ENCODE measurements at regions not wholly inside any gene's neighbourhood (a gene's known extent, or its start where the extent isn't known, plus 50 kb on each side); places are given as distances from the start of the nearest gene placed in this dataset.

DNA sequence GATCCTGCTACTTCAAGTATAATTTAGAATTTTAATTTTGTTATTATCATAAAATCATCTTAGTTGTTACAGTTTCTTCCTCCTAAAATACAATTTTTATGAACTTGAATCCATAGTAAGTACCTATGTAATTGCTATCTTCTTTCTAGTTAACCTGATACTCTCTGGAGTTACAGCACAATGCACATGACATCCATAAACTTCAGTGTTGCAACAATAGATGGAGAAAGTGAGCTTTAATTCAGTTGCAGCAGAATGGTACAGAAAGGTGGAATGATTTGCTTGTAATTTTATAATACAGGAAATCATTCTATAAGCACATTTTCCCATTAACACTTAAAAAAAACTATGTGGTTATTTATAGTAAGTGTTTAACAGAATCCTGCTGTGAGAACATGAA is 372.0 kb downstream of the CDH9 start:
- Histone ChIP-seq H3K9me3 (ENCODE audit: control insufficient read depth, insufficient read depth, low read length) (peaks cover 13% of the 10 kb centered on the region), H3K4me3 (ENCODE audit: low read length) (no peak overlapping the region), H3K4me1 (ENCODE audit: control insufficient read depth, insufficient read depth, low read length) (no peaks in the 10 kb centered on the region), H3K27ac (ENCODE audit: low read length) (no peak overlapping the region), H3K36me3 (ENCODE audit: control insufficient read depth, insufficient read depth, low read length) (no peaks in the 10 kb centered on the region), H3K27me3 (ENCODE audit: control insufficient read depth, insufficient read depth, low read length) (no peaks in the 10 kb centered on the region)
- Mint-ChIP-seq H3K9me3 (peaks cover 6 to 7% of the 10 kb centered on the region in 2 donors), H3K36me3 (no peaks in the 10 kb centered on the region), H3K4me1 (no peaks in the 10 kb centered on the region), H3K27me3 (ENCODE audit: low read depth in 2 of 2) (no peaks in the 10 kb centered on the region), H3K27ac (no peak overlapping the region), H3K4me3 (no peak overlapping the region)
- intact Hi-C loops (cut with micrococcal nuclease): no loop called here
- DNase-seq: no peak
- no peak for ATAC-seq
- TF ChIP-seq, protein P1, sequence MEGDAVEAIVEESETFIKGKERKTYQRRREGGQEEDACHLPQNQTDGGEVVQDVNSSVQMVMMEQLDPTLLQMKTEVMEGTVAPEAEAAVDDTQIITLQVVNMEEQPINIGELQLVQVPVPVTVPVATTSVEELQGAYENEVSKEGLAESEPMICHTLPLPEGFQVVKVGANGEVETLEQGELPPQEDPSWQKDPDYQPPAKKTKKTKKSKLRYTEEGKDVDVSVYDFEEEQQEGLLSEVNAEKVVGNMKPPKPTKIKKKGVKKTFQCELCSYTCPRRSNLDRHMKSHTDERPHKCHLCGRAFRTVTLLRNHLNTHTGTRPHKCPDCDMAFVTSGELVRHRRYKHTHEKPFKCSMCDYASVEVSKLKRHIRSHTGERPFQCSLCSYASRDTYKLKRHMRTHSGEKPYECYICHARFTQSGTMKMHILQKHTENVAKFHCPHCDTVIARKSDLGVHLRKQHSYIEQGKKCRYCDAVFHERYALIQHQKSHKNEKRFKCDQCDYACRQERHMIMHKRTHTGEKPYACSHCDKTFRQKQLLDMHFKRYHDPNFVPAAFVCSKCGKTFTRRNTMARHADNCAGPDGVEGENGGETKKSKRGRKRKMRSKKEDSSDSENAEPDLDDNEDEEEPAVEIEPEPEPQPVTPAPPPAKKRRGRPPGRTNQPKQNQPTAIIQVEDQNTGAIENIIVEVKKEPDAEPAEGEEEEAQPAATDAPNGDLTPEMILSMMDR (IDR thresholded peaks at IDR 0.05): no peak

DNA sequence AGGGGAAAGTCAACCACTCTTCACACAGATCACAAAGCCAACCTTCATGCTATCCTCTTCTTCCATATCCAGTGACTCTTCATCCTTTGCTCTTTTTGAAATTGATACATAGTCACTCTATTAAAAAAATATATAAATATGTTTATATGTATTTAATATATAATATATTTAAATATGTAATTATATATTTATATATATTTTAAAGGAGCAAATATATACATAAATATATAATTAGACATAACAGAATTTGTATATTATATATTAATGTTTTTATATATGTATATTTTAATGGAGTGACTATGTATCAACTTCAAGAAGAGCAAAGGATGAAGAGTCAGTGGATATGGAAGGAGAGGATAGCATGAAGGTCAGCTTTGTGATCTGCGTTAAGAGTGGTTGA is 374.9 kb downstream of the CDH9 start:
- TF ChIP-seq, protein P1 (IDR thresholded peaks at IDR 0.05): no peak
- ATAC-seq (no peak), DNase-seq (no peak)
- Histone ChIP-seq H3K4me1 (ENCODE audit: control insufficient read depth, insufficient read depth, low read length) (no peaks in the 10 kb centered on the region), H3K27ac (ENCODE audit: low read length) (no peak overlapping the region), H3K36me3 (ENCODE audit: control insufficient read depth, insufficient read depth, low read length) (no peaks in the 10 kb centered on the region), H3K9me3 (ENCODE audit: control insufficient read depth, insufficient read depth, low read length) (peaks cover 14% of the 10 kb centered on the region), H3K27me3 (ENCODE audit: control insufficient read depth, insufficient read depth, low read length) (no peaks in the 10 kb centered on the region), H3K4me3 (ENCODE audit: low read length) (no peak overlapping the region)
- Mint-ChIP-seq H3K4me3 (no peak overlapping the region), H3K27me3 (ENCODE audit: low read depth in 2 of 2) (no peaks in the 10 kb centered on the region), H3K9me3 (peaks cover 8 to 15% of the 10 kb centered on the region in 2 donors), H3K4me1 (no peaks in the 10 kb centered on the region), H3K27ac (no peak overlapping the region), H3K36me3 (no peaks in the 10 kb centered on the region)
- WGBS (ENCODE audit: insufficient coverage): no CpG with 5 or more reads among the region's 1 CpG
- intact Hi-C loops (cut with micrococcal nuclease): no loop called here

DNA sequence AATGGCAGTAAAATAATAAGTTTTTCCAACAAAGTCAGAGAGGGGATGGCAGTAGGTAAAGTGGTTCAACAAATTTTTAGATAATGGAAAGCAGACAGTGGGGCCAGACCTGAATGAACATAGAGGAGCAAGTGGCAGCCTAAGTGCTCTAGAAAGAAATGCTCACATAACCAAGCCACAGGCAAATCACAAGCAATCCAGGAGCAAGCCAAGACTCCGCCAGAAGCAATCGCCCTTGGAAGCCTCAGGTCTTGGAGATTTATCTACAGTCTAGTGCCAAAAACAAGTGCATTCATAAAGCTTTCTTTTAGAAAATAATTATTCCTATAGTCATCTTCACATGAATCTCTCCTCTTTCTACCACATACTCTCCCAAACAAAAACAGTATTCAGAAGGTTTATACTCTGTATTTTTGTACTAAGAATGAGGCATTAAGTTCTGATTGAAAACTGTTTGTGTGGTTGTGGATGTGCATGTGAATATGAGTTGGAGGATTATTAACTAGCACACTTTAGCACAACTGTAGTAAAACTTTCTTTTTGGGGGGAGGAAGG is 375.5 kb downstream of the CDH9 start:
- Mint-ChIP-seq H3K27me3 (ENCODE audit: low read depth in 2 of 2) (no peaks in the 10 kb centered on the region), H3K4me3 (no peak overlapping the region), H3K4me1 (no peaks in the 10 kb centered on the region), H3K36me3 (no peaks in the 10 kb centered on the region), H3K27ac (no peak overlapping the region), H3K9me3 (peaks cover 8 to 15% of the 10 kb centered on the region in 2 donors)
- Histone ChIP-seq H3K36me3 (ENCODE audit: control insufficient read depth, insufficient read depth, low read length) (no peaks in the 10 kb centered on the region), H3K27ac (ENCODE audit: low read length) (no peak overlapping the region), H3K27me3 (ENCODE audit: control insufficient read depth, insufficient read depth, low read length) (no peaks in the 10 kb centered on the region), H3K4me3 (ENCODE audit: low read length) (no peak overlapping the region), H3K4me1 (ENCODE audit: control insufficient read depth, insufficient read depth, low read length) (no peaks in the 10 kb centered on the region), H3K9me3 (ENCODE audit: control insufficient read depth, insufficient read depth, low read length) (peaks cover 14% of the 10 kb centered on the region)
- ATAC-seq (no peak), DNase-seq (no peak)
- intact Hi-C loops (cut with micrococcal nuclease): no loop called here
- WGBS (ENCODE audit: insufficient coverage): 91% methylated on average over 2 of the region's 2 CpGs
- TF ChIP-seq, protein P1 (IDR thresholded peaks at IDR 0.05): no peak

DNA sequence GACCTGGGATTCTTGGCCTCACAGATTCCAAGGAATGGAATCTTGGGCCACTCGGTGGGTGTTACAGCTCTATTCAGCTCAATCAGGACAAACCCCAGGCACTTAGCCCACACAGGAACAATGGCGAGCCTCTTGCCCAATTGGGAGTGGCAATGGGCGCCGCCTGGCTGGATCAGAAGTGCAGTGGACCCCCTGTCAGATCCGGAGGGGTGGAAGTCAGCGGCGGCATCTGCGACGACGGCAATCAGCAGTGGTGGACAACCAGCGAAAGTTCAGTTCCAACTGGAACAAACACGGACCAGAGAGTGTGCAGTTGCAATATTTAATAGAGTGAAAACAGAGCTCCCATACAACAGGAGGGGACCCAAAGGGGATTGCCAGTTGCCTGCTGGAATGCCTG is 378.3 kb downstream of the CDH9 start:
- H3K36me3 Mint-ChIP-seq: no peaks in the 10 kb centered on the region
- no peaks in the 10 kb centered on the region for H3K4me1 Mint-ChIP-seq
- 93% methylated on average over 12 of the region's 12 CpGs for WGBS (ENCODE audit: insufficient coverage)

More for the DNA sequence above, 378.3 kb downstream of the CDH9 start:
- DNase-seq (no peak), ATAC-seq (no peak)
- H3K4me1 ChIP-seq (ENCODE audit: control insufficient read depth, insufficient read depth, low read length): no peaks in the 10 kb centered on the region
- no peaks in the 10 kb centered on the region for H3K27me3 Mint-ChIP-seq (ENCODE audit: low read depth in 2 of 2)
- no peaks in the 10 kb centered on the region for H3K27me3 ChIP-seq (ENCODE audit: control insufficient read depth, insufficient read depth, low read length)
- no peak overlapping the region for H3K27ac Mint-ChIP-seq
- H3K27ac ChIP-seq (ENCODE audit: low read length): no peak overlapping the region
- TF ChIP-seq, protein P1 (IDR thresholded peaks at IDR 0.05): no peak
- no peak overlapping the region for H3K4me3 ChIP-seq (ENCODE audit: low read length)
- H3K9me3 ChIP-seq (ENCODE audit: control insufficient read depth, insufficient read depth, low read length): peaks cover 23% of the 10 kb centered on the region
- no peak overlapping the region for H3K4me3 Mint-ChIP-seq
- H3K9me3 Mint-ChIP-seq: peaks cover 19 to 21% of the 10 kb centered on the region in 2 donors
- intact Hi-C loops (cut with micrococcal nuclease): no loop called here
- no peaks in the 10 kb centered on the region for H3K36me3 ChIP-seq (ENCODE audit: control insufficient read depth, insufficient read depth, low read length)
